ENCODE measurements at regions not wholly inside any gene's neighbourhood (a gene's known extent, or its start where the extent isn't known, plus 50 kb on each side); places are given as distances from the start of the nearest gene placed in this dataset.

- H3K4me3 ChIP-seq (ENCODE audit: low read length), result no peak overlapping the region
- no peaks in the 10 kb centered on the region for H3K27me3 ChIP-seq (ENCODE audit: control insufficient read depth, low read length)
- H3K9me3 ChIP-seq (ENCODE audit: control insufficient read depth, insufficient read depth, low read length), result no peaks in the 10 kb centered on the region
- H4K20me1 ChIP-seq (ENCODE audit: control insufficient read depth, insufficient read depth, low read depth, low read length), result no peaks in the 10 kb centered on the region
- no peak overlapping the region for H3K27ac ChIP-seq (ENCODE audit: low read depth, low read length)
- no peaks in the 10 kb centered on the region for H3K79me2 ChIP-seq (ENCODE audit: control insufficient read depth, low read length)
- H3F3A ChIP-seq (ENCODE audit: control insufficient read depth, insufficient read depth), result no peaks in the 10 kb centered on the region
- H3K4me1 ChIP-seq (ENCODE audit: control insufficient read depth, low read length), result no peaks in the 10 kb centered on the region
- no peaks in the 10 kb centered on the region for H3K36me3 ChIP-seq (ENCODE audit: control insufficient read depth, low read length)
- H3K4me2 ChIP-seq (ENCODE audit: low read length), result no peak overlapping the region
- TF ChIP-seq, protein P1, sequence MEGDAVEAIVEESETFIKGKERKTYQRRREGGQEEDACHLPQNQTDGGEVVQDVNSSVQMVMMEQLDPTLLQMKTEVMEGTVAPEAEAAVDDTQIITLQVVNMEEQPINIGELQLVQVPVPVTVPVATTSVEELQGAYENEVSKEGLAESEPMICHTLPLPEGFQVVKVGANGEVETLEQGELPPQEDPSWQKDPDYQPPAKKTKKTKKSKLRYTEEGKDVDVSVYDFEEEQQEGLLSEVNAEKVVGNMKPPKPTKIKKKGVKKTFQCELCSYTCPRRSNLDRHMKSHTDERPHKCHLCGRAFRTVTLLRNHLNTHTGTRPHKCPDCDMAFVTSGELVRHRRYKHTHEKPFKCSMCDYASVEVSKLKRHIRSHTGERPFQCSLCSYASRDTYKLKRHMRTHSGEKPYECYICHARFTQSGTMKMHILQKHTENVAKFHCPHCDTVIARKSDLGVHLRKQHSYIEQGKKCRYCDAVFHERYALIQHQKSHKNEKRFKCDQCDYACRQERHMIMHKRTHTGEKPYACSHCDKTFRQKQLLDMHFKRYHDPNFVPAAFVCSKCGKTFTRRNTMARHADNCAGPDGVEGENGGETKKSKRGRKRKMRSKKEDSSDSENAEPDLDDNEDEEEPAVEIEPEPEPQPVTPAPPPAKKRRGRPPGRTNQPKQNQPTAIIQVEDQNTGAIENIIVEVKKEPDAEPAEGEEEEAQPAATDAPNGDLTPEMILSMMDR (IDR thresholded peaks at IDR 0.05; ENCODE audit: low read depth, low read length, poor library complexity, severe bottlenecking), result no peak
- no peak for TF ChIP-seq EZH2phosphoT487 (IDR thresholded peaks at IDR 0.05; ENCODE audit: borderline replicate concordance, low read length)
- H3K9me2 ChIP-seq (replicated peaks; ENCODE audit: control insufficient read depth, low read length), result no peaks in the 10 kb centered on the region
Measured at GRCh38 chr5:2178528-2178927, 295.8 kb upstream of the IRX4 start.

- no peak overlapping the region for H3K4me2 ChIP-seq (ENCODE audit: low read length)
- no peaks in the 10 kb centered on the region for H3K4me1 ChIP-seq (ENCODE audit: control insufficient read depth, low read length)
- no peaks in the 10 kb centered on the region for H4K20me1 ChIP-seq (ENCODE audit: control insufficient read depth, insufficient read depth, low read depth, low read length)
- H3K4me3 ChIP-seq (ENCODE audit: low read length), result no peak overlapping the region
- no peak overlapping the region for H3K27ac ChIP-seq (ENCODE audit: low read depth, low read length)
- H3K27me3 ChIP-seq (ENCODE audit: control insufficient read depth, low read length), result no peaks in the 10 kb centered on the region
- no peaks in the 10 kb centered on the region for H3K9me2 ChIP-seq (replicated peaks; ENCODE audit: control insufficient read depth, low read length)
- no peaks in the 10 kb centered on the region for H3F3A ChIP-seq (ENCODE audit: control insufficient read depth, insufficient read depth)
- TF ChIP-seq, protein P1 (IDR thresholded peaks at IDR 0.05; ENCODE audit: low read depth, low read length, poor library complexity, severe bottlenecking), result no peak
- TF ChIP-seq EZH2phosphoT487 (IDR thresholded peaks at IDR 0.05; ENCODE audit: borderline replicate concordance, low read length), result no peak
- H3K79me2 ChIP-seq (ENCODE audit: control insufficient read depth, low read length), result no peaks in the 10 kb centered on the region
- H3K9me3 ChIP-seq (ENCODE audit: control insufficient read depth, insufficient read depth, low read length), result no peaks in the 10 kb centered on the region
- no peaks in the 10 kb centered on the region for H3K36me3 ChIP-seq (ENCODE audit: control insufficient read depth, low read length)
Measured at GRCh38 chr5:2178071-2178477, 295.3 kb upstream of the IRX4 start.

DNA sequence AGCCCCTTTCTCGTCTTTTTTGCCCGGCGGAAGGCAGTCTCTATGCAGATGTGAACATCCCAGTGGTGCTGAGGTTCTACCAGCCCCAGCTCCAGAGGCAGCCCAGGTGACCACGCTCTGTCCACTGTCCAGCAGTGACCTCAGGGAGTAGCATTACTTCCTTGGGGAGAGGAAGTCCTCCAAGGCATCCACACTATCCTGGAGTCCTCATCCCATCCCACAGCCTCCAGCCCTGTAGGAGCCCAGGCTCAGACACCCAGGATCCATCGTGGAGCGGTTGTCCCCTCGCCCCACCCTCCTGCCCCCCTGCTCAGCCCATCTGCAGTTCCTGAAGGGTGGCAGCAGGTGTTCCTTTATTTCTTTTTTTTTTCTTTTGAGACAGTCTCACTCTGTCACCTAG, 294.5 kb upstream of the IRX4 start:
- TF ChIP-seq, protein P1 (IDR thresholded peaks at IDR 0.05; ENCODE audit: low read depth, low read length, poor library complexity, severe bottlenecking), result no peak
- no peak for TF ChIP-seq EZH2phosphoT487 (IDR thresholded peaks at IDR 0.05; ENCODE audit: borderline replicate concordance, low read length)
- no peaks in the 10 kb centered on the region for H3K36me3 ChIP-seq (ENCODE audit: control insufficient read depth, low read length)
- H3K4me3 ChIP-seq (ENCODE audit: low read length), result no peak overlapping the region
- H3K9me3 ChIP-seq (ENCODE audit: control insufficient read depth, insufficient read depth, low read length), result no peaks in the 10 kb centered on the region
- H4K20me1 ChIP-seq (ENCODE audit: control insufficient read depth, insufficient read depth, low read depth, low read length), result no peaks in the 10 kb centered on the region
- H3K9me2 ChIP-seq (replicated peaks; ENCODE audit: control insufficient read depth, low read length), result no peaks in the 10 kb centered on the region
- no peaks in the 10 kb centered on the region for H3K4me1 ChIP-seq (ENCODE audit: control insufficient read depth, low read length)
- no peaks in the 10 kb centered on the region for H3F3A ChIP-seq (ENCODE audit: control insufficient read depth, insufficient read depth)
- H3K79me2 ChIP-seq (ENCODE audit: control insufficient read depth, low read length), result no peaks in the 10 kb centered on the region
- no peaks in the 10 kb centered on the region for H3K27me3 ChIP-seq (ENCODE audit: control insufficient read depth, low read length)
- no peak overlapping the region for H3K27ac ChIP-seq (ENCODE audit: low read depth, low read length)
- H3K4me2 ChIP-seq (ENCODE audit: low read length), result no peak overlapping the region

GRCh38 chr5:2176581-2176980, 293.9 kb upstream of the IRX4 start:
- Histone ChIP-seq H3K9me2 (replicated peaks; ENCODE audit: control insufficient read depth, low read length) (no peaks in the 10 kb centered on the region), H3K27ac (ENCODE audit: low read depth, low read length) (no peak overlapping the region), H3K4me2 (ENCODE audit: low read length) (no peak overlapping the region), H3K9me3 (ENCODE audit: control insufficient read depth, insufficient read depth, low read length) (no peaks in the 10 kb centered on the region), H3K4me1 (ENCODE audit: control insufficient read depth, low read length) (no peaks in the 10 kb centered on the region), H3K4me3 (ENCODE audit: low read length) (no peak overlapping the region), H3K79me2 (ENCODE audit: control insufficient read depth, low read length) (no peaks in the 10 kb centered on the region), H3K36me3 (ENCODE audit: control insufficient read depth, low read length) (no peaks in the 10 kb centered on the region), H4K20me1 (ENCODE audit: control insufficient read depth, insufficient read depth, low read depth, low read length) (no peaks in the 10 kb centered on the region), H3K27me3 (ENCODE audit: control insufficient read depth, low read length) (no peaks in the 10 kb centered on the region), H3F3A (ENCODE audit: control insufficient read depth, insufficient read depth) (no peaks in the 10 kb centered on the region)
- TF ChIP-seq, protein P1 (IDR thresholded peaks at IDR 0.05; ENCODE audit: low read depth, low read length, poor library complexity, severe bottlenecking), result no peak
- TF ChIP-seq EZH2phosphoT487 (IDR thresholded peaks at IDR 0.05; ENCODE audit: borderline replicate concordance, low read length), result no peak

Data from DOHH2 (cell line).